H1 (cell line): ENCODE measurements at regions not wholly inside any gene's neighbourhood (a gene's known extent, or its start where the extent isn't known, plus 50 kb on each side); places are given as distances from the start of the nearest gene placed in this dataset.

Source experiments
- CTCF ChIA-PET: fragments of 300-600 bp; sonication (Branson Sonifier 250); formaldehyde crosslinking; loops from one replicate; lab custom pipeline; 2021; ENCODE audit not compliant: partially characterized antibody; lab: Charles Lee
- POLR2A ChIA-PET: fragments of 300-600 bp; sonication (Branson Sonifier 250); formaldehyde crosslinking; loops from one replicate; lab custom pipeline; 2021; ENCODE audit warnings: inconsistent platforms; ENCODE audit not compliant: partially characterized antibody; lab: Charles Lee
- DNase-seq, 2 experiments: peaks; one replicate each; pipeline versions ENCODE4 v3.0.0 to v3.0.0-alpha.2; 2010 to 2022; ENCODE audit warnings: low spot score in 2 of 2, low read depth in 1 of 2, mixed read lengths in 1 of 2
- FAIRE-seq: peaks from 2 replicates; lab custom pipeline; 2011; peaks lifted over from hg19 to GRCh38; lab: Jason Lieb, UNC
- H2AFZ ChIP-seq: 2 replicates; pipeline ENCODE4 v1.8.1; 2012; ENCODE audit warnings: low read length, inconsistent platforms
- H2AK5ac ChIP-seq: 2 replicates; pipeline ENCODE4 v1.6.1; 2013; ENCODE audit warnings: low read depth, low read length
- H2BK120ac ChIP-seq: replicated peaks from 2 replicates; pipeline ENCODE3; 2013; ENCODE audit warnings: low read depth, low read length, inconsistent platforms
- H2BK12ac ChIP-seq: 2 replicates; pipeline ENCODE4 v1.6.1; 2013; ENCODE audit warnings: low read depth, low read length
- H2BK15ac ChIP-seq: 2 replicates; pipeline ENCODE4 v1.6.1; 2013; ENCODE audit warnings: low read length
- H2BK20ac ChIP-seq: 2 replicates; pipeline ENCODE4 v1.6.1; 2013; ENCODE audit warnings: low read length
- H2BK5ac ChIP-seq: 2 replicates; pipeline ENCODE4 v1.6.1; 2013; ENCODE audit warnings: low read depth, low read length
- H3K14ac ChIP-seq: 2 replicates; pipeline ENCODE4 v1.6.1; 2013; ENCODE audit warnings: inconsistent platforms; ENCODE audit not compliant: insufficient read length
- H3K18ac ChIP-seq: 2 replicates; pipeline ENCODE4 v1.6.1; 2013; ENCODE audit warnings: low read length; ENCODE audit errors: extremely low read depth
- H3K23ac ChIP-seq: 2 replicates; pipeline ENCODE4 v1.6.1; 2013; ENCODE audit warnings: inconsistent platforms; ENCODE audit not compliant: insufficient read length
- H3K23me2 ChIP-seq: 2 replicates; pipeline ENCODE4 v1.6.1; 2013; ENCODE audit warnings: low read depth, low read length
- H3K27ac ChIP-seq: 2 replicates; pipeline ENCODE4 v1.6.1; 2011; ENCODE audit warnings: low read depth, low read length, inconsistent platforms
- H3K27me3 ChIP-seq, 4 experiments: replicated peaks in 1 of 4; 1 replicate in 1 of 4; 2 replicates in 3 of 4; pipeline versions ENCODE4 v1.6.1 to v1.8.1; 2011 to 2013; ENCODE audit warnings: low read length in 3 of 4, mild to moderate bottlenecking in 3 of 4, inconsistent platforms in 2 of 4, mixed read lengths in 2 of 4, moderate library complexity in 1 of 4; ENCODE audit not compliant: control insufficient read depth in 3 of 4, insufficient read depth in 3 of 4; ENCODE audit errors: extremely low read depth in 1 of 4
- H3K36me3 ChIP-seq, 4 experiments: 2 replicates each; pipeline versions ENCODE4 v1.6.1 to v1.8.1; 2011 to 2013; ENCODE audit warnings: mild to moderate bottlenecking in 4 of 4, low read length in 3 of 4, moderate library complexity in 2 of 4, control low read depth in 1 of 4, inconsistent platforms in 1 of 4; ENCODE audit not compliant: insufficient read depth in 4 of 4, control insufficient read depth in 2 of 4
- H3K4ac ChIP-seq: replicated peaks from 2 replicates; pipeline ENCODE3; 2013; ENCODE audit warnings: low read length, low read depth, mixed read lengths, inconsistent platforms; ENCODE audit not compliant: insufficient read length
- H3K4me1 ChIP-seq, 4 experiments: replicated peaks in 1 of 4; 1 replicate in 1 of 4; 2 replicates in 3 of 4; pipeline versions ENCODE4 v1.6.1 to v1.8.1; 2011 to 2013; ENCODE audit warnings: low read length in 3 of 4, inconsistent platforms in 2 of 4, mixed read lengths in 1 of 4; ENCODE audit not compliant: insufficient read depth in 4 of 4, control insufficient read depth in 3 of 4
- H3K4me2 ChIP-seq, 2 experiments: 2 replicates each; pipeline versions ENCODE4 v1.6.1 to v1.8.1; 2011 to 2013; ENCODE audit warnings: low read depth in 2 of 2, low read length in 2 of 2, control low read depth in 1 of 2, inconsistent platforms in 1 of 2, mild to moderate bottlenecking in 1 of 2; ENCODE audit not compliant: insufficient read depth in 1 of 2
- H3K4me3 ChIP-seq, 4 experiments: fragments of 200-600, 300-600 bp in 1 of 4; sonication (generic), shearing (Covaris generic), sonication (Bioruptor Twin) in 1 of 4; 2 replicates each; pipeline versions ENCODE4 v1.5.1 to v1.8.1; 2011 to 2016; ENCODE audit warnings: low read length in 4 of 4, low read depth in 3 of 4, control low read depth in 2 of 4, inconsistent platforms in 2 of 4, mild to moderate bottlenecking in 2 of 4, mixed read lengths in 1 of 4, moderate library complexity in 1 of 4; ENCODE audit not compliant: insufficient read depth in 2 of 4; ENCODE audit errors: extremely low read depth in 1 of 4
- H3K56ac ChIP-seq: replicated peaks from 2 replicates; pipeline ENCODE3; 2013; ENCODE audit warnings: low read depth, mild to moderate bottlenecking, mixed read lengths, low read length, inconsistent platforms; ENCODE audit not compliant: insufficient read length
- H3K79me1 ChIP-seq: 2 replicates; pipeline ENCODE4 v1.6.1; 2013; ENCODE audit warnings: low read depth, low read length, control low read depth
- H3K79me2 ChIP-seq, 2 experiments: 2 replicates each; pipeline versions ENCODE4 v1.6.1 to v1.8.1; 2012 to 2013; ENCODE audit warnings: low read length in 2 of 2, mild to moderate bottlenecking in 2 of 2, inconsistent platforms in 1 of 2; ENCODE audit not compliant: insufficient read depth in 2 of 2, control insufficient read depth in 1 of 2
- H3K9ac ChIP-seq, 4 experiments: replicated peaks in 1 of 4; 1 replicate in 1 of 4; 2 replicates in 3 of 4; pipeline versions ENCODE4 v1.6.1 to v1.8.1; 2011 to 2013; ENCODE audit warnings: low read depth in 3 of 4, low read length in 3 of 4, control low read depth in 2 of 4, mild to moderate bottlenecking in 2 of 4, moderate library complexity in 2 of 4, inconsistent platforms in 1 of 4; ENCODE audit errors: extremely low read depth in 1 of 4
- H3K9me3 ChIP-seq, 2 experiments: 2 replicates each; pipeline versions ENCODE4 v1.6.1 to v1.8.1; 2012 to 2013; ENCODE audit warnings: mild to moderate bottlenecking in 2 of 2, moderate library complexity in 2 of 2, control low read depth in 1 of 2, inconsistent platforms in 1 of 2, low read depth in 1 of 2, low read length in 1 of 2, mixed read lengths in 1 of 2; ENCODE audit not compliant: insufficient read depth in 2 of 2
- H4K20me1 ChIP-seq, 2 experiments: replicated peaks in 1 of 2; 2 replicates each; pipeline versions ENCODE3 to v1.8.1; 2011 to 2013; ENCODE audit warnings: inconsistent platforms in 2 of 2, low read length in 2 of 2, mild to moderate bottlenecking in 1 of 2; ENCODE audit not compliant: insufficient read depth in 2 of 2, control insufficient read depth in 1 of 2
- H4K5ac ChIP-seq: 2 replicates; pipeline ENCODE4 v1.6.1; 2013; ENCODE audit warnings: low read length, low read depth, mixed read lengths, inconsistent platforms; ENCODE audit not compliant: insufficient read length
- H4K8ac ChIP-seq: 2 replicates; pipeline ENCODE4 v1.8.0; 2013; ENCODE audit warnings: mild to moderate bottlenecking, moderate library complexity, low read length, inconsistent platforms; ENCODE audit not compliant: insufficient read depth; ENCODE audit errors: extremely low read depth
- H4K91ac ChIP-seq: replicated peaks from 2 replicates; pipeline ENCODE3; 2013; ENCODE audit warnings: low read length, mixed read lengths, inconsistent platforms; ENCODE audit not compliant: insufficient read length
- CTBP2 ChIP-seq: IDR thresholded peaks from 2 replicates; pipeline ENCODE4 v1.7.0; 2011; ENCODE audit warnings: borderline replicate concordance, mild to moderate bottlenecking, moderate library complexity, mixed read lengths, low read length; ENCODE audit not compliant: insufficient read depth, insufficient read length
- HDAC2 ChIP-seq, 2 experiments: fragments of 300-600 bp in 1 of 2; sonication (generic) in 1 of 2; IDR thresholded peaks; 2 replicates each; pipeline ENCODE4 v1.6.1; 2011 to 2012; ENCODE audit warnings: low read depth in 2 of 2, low read length in 2 of 2, mild to moderate bottlenecking in 2 of 2, moderate library complexity in 2 of 2, borderline replicate concordance in 1 of 2, inconsistent platforms in 1 of 2
- RFX5 ChIP-seq: IDR thresholded peaks from 2 replicates; pipeline ENCODE4 v1.6.1; 2011; ENCODE audit warnings: low read depth, low read length, improper control_type of control experiment, borderline replicate concordance
- TAF7 ChIP-seq: optimal IDR thresholded peaks from 2 replicates; pipeline ENCODE3; 2011; ENCODE audit warnings: low read depth, mild to moderate bottlenecking, inconsistent platforms, low read length, moderate library complexity, borderline replicate concordance
- TBP ChIP-seq: IDR thresholded peaks from 2 replicates; pipeline ENCODE4 v1.6.1; 2011; ENCODE audit warnings: low read depth, low read length, improper control_type of control experiment
- WGBS, 2 experiments: shearing (Covaris generic) in 1 of 2; methylation state at CpG; one replicate each; pipeline versions ENCODE4 v1.1.6 to v1.1.7; 2013 to 2015; ENCODE audit warnings: low lambda C conversion rate in 2 of 2, mixed read lengths in 2 of 2, inconsistent platforms in 1 of 2, low coverage in 1 of 2, missing lambda C conversion rate in 1 of 2; ENCODE audit not compliant: insufficient replicate concordance in 2 of 2, insufficient coverage in 1 of 2, insufficient read length in 1 of 2; ENCODE audit errors: extremely low coverage in 1 of 2, missing lambda C conversion rate in 1 of 2; 5-methylcytosine and 5-hydroxymethylcytosine counted together

DNA sequence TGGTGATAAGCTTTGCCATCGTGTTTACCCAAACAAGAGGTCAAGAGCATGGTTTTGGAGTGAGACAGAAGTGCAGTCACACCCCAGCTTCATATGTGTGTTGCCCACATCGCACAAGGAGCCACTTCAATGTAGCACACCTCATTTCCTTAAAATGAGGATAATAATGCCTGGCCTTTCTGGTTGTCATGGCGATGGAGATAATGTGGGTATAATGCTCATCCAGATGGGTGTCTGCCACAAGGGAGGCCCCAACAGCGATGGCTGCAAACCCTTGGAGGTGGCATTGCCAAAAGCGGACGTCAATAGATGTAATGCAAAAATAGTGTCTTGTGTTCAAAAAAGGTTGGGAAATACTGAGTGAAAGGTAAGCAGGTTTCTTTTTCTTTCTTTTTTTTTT is 83.1 kb upstream of the AJAP1 start:
- H3K79me2 ChIP-seq = no peaks in the 10 kb centered on the region
- 89% methylated on average over 6 of the region's 6 CpGs; no CpG with 5 or more reads in 1 of the 2 experiments for WGBS, 2 experiments
- H2BK12ac ChIP-seq = no peak overlapping the region
- H2AFZ ChIP-seq = no peak overlapping the region
- no peak overlapping the region for H4K91ac ChIP-seq
- no peak overlapping the region for H3K56ac ChIP-seq
- H3K27me3 ChIP-seq = no peaks in the 10 kb centered on the region
- H3K23me2 ChIP-seq = no peaks in the 10 kb centered on the region
- no peak overlapping the region for H4K8ac ChIP-seq
- H3K4ac ChIP-seq = no peak overlapping the region
- TF ChIP-seq HDAC2 (IDR thresholded peaks at IDR 0.05; ENCODE audit: borderline replicate concordance in 1 of 2, low read depth in 2 of 2, low read length in 2 of 2) = no peak
- no peak for TF ChIP-seq TAF7
- no peak for TF ChIP-seq RFX5
- no peak for TF ChIP-seq TBP
- no peak for TF ChIP-seq CTBP2
- TF ChIP-seq, all 59 proteins: peak for 0
- H3K23ac ChIP-seq = no peak overlapping the region
- no peak overlapping the region for H3K27ac ChIP-seq
- no peak overlapping the region for H3K4me2 ChIP-seq
- H4K20me1 ChIP-seq = no peaks in the 10 kb centered on the region
- no peak overlapping the region for H3K18ac ChIP-seq
- H2BK120ac ChIP-seq = no peak overlapping the region
- no peak overlapping the region for H2BK5ac ChIP-seq
- DNase-seq (no peak), FAIRE-seq (no peak)
- H3K14ac ChIP-seq = no peak overlapping the region
- H3K36me3 ChIP-seq = no peaks in the 10 kb centered on the region
- no peaks in the 10 kb centered on the region for H3K4me1 ChIP-seq
- no peak overlapping the region for H3K9ac ChIP-seq
- H4K5ac ChIP-seq = no peak overlapping the region
- CTCF ChIA-PET = no interaction called here
- no peak overlapping the region for H2BK20ac ChIP-seq
- no peaks in the 10 kb centered on the region for H3K79me1 ChIP-seq
- POLR2A ChIA-PET = no interaction called here
- H2AK5ac ChIP-seq = no peak overlapping the region
- H3K4me3 ChIP-seq = no peak overlapping the region
- H2BK15ac ChIP-seq = no peak overlapping the region
- H3K9me3 ChIP-seq = peaks cover 0 to 22% of the 10 kb centered on the region in 2 experiments; a peak in 1 of 4 replicates
